ENCODE measurements at regions not wholly inside any gene's neighbourhood (a gene's known extent, or its start where the extent isn't known, plus 50 kb on each side); places are given as distances from the start of the nearest gene placed in this dataset.

GRCh38 chr12:59839514-59839913 is 243.7 kb downstream of the SLC16A7 start:
- Histone ChIP-seq H3K9me2 (replicated peaks; ENCODE audit: insufficient read depth, low read length) (no peaks in the 10 kb centered on the region), H3K36me3 (ENCODE audit: low read length) (no peaks in the 10 kb centered on the region), H2AFZ (ENCODE audit: low read depth, low read length, severe bottlenecking) (no peak overlapping the region), H4K20me1 (ENCODE audit: low read depth, low read length) (no peaks in the 10 kb centered on the region), H3K27me3 (ENCODE audit: low read length) (no peaks in the 10 kb centered on the region), H3F3A (ENCODE audit: insufficient read depth) (no peaks in the 10 kb centered on the region), H3K4me3 (ENCODE audit: insufficient read depth, low read length, poor library complexity, severe bottlenecking) (no peak overlapping the region), H3K27ac (ENCODE audit: low read depth, low read length) (no peak overlapping the region), H3K79me2 (ENCODE audit: insufficient read depth, low read length) (no peaks in the 10 kb centered on the region), H3K9ac (ENCODE audit: low read length) (no peak overlapping the region), H3K4me2 (ENCODE audit: low read depth, low read length, poor library complexity, severe bottlenecking) (no peak overlapping the region), H3K9me3 (ENCODE audit: insufficient read depth, low read length) (no peaks in the 10 kb centered on the region)
- TF ChIP-seq CTCF (IDR thresholded peaks at IDR 0.05; ENCODE audit: insufficient read depth, low read length, poor library complexity, severe bottlenecking) (no peak), EZH2phosphoT487 (conservative IDR thresholded peaks at IDR 0.05; ENCODE audit: low read length) (no peak)

GRCh38 chr12:59843260-59843843 is 247.5 kb downstream of the SLC16A7 start:
- H3K4me2 ChIP-seq (ENCODE audit: low read depth, low read length, poor library complexity, severe bottlenecking) = no peak overlapping the region
- no peaks in the 10 kb centered on the region for H3F3A ChIP-seq (ENCODE audit: insufficient read depth)
- no peaks in the 10 kb centered on the region for H3K9me2 ChIP-seq (replicated peaks; ENCODE audit: insufficient read depth, low read length)
- TF ChIP-seq EZH2phosphoT487 (conservative IDR thresholded peaks at IDR 0.05; ENCODE audit: low read length) (no peak), CTCF (IDR thresholded peaks at IDR 0.05; ENCODE audit: insufficient read depth, low read length, poor library complexity, severe bottlenecking) (no peak)
- H4K20me1 ChIP-seq (ENCODE audit: low read depth, low read length) = no peaks in the 10 kb centered on the region
- H3K9ac ChIP-seq (ENCODE audit: low read length) = no peak overlapping the region
- no peaks in the 10 kb centered on the region for H3K27me3 ChIP-seq (ENCODE audit: low read length)
- no peaks in the 10 kb centered on the region for H3K9me3 ChIP-seq (ENCODE audit: insufficient read depth, low read length)
- no peak overlapping the region for H3K4me3 ChIP-seq (ENCODE audit: insufficient read depth, low read length, poor library complexity, severe bottlenecking)
- no peaks in the 10 kb centered on the region for H3K36me3 ChIP-seq (ENCODE audit: low read length)
- H3K79me2 ChIP-seq (ENCODE audit: insufficient read depth, low read length) = no peaks in the 10 kb centered on the region
- H3K27ac ChIP-seq (ENCODE audit: low read depth, low read length) = no peak overlapping the region
- H2AFZ ChIP-seq (ENCODE audit: low read depth, low read length, severe bottlenecking) = no peak overlapping the region

- H3K4me3 ChIP-seq (ENCODE audit: insufficient read depth, low read length, poor library complexity, severe bottlenecking) = no peak overlapping the region
- H3F3A ChIP-seq (ENCODE audit: insufficient read depth) = no peaks in the 10 kb centered on the region
- H3K36me3 ChIP-seq (ENCODE audit: low read length) = no peaks in the 10 kb centered on the region
- no peaks in the 10 kb centered on the region for H3K27me3 ChIP-seq (ENCODE audit: low read length)
- H3K9me2 ChIP-seq (replicated peaks; ENCODE audit: insufficient read depth, low read length) = no peaks in the 10 kb centered on the region
- no peak overlapping the region for H3K27ac ChIP-seq (ENCODE audit: low read depth, low read length)
- H3K4me2 ChIP-seq (ENCODE audit: low read depth, low read length, poor library complexity, severe bottlenecking) = no peak overlapping the region
- no peaks in the 10 kb centered on the region for H4K20me1 ChIP-seq (ENCODE audit: low read depth, low read length)
- H3K9me3 ChIP-seq (ENCODE audit: insufficient read depth, low read length) = no peaks in the 10 kb centered on the region
- H3K79me2 ChIP-seq (ENCODE audit: insufficient read depth, low read length) = no peaks in the 10 kb centered on the region
- no peak overlapping the region for H2AFZ ChIP-seq (ENCODE audit: low read depth, low read length, severe bottlenecking)
- TF ChIP-seq CTCF (IDR thresholded peaks at IDR 0.05; ENCODE audit: insufficient read depth, low read length, poor library complexity, severe bottlenecking) = no peak
- no peak for TF ChIP-seq EZH2phosphoT487 (conservative IDR thresholded peaks at IDR 0.05; ENCODE audit: low read length)
- no peak overlapping the region for H3K9ac ChIP-seq (ENCODE audit: low read length)
These were observed 248.9 kb downstream of the SLC16A7 start for GRCh38 chr12:59844750-59845149.
